Endothelial cell of umbilical vein (primary cell): ENCODE measurements at regions not wholly inside any gene's neighbourhood (a gene's known extent, or its start where the extent isn't known, plus 50 kb on each side); places are given as distances from the start of the nearest gene placed in this dataset.
"Not testable (repeated sequence)": the region's sequence is repeated elsewhere in the genome, so short reads cannot be mapped to it uniquely, and the experiment has no call there.

ENCODE experiments used
- BruUV-seq: library from RNA; stranded (reverse); fragments of 400-500 nt; replicated peaks from 2 replicates; lab custom pipeline; 2021; lab: Mats Ljungman, UMichigan
- CTCF ChIA-PET: fragments of 300-600, 350-600 bp; sonication (Branson Sonifier 250); formaldehyde crosslinking; loops from one replicate; lab custom pipeline; 2021; ENCODE audit warnings: antibody characterized with exemption, inconsistent platforms; lab: Charles Lee
- POLR2A ChIA-PET: fragments of 300-600, 350-600 bp; sonication (Branson Sonifier 250); formaldehyde crosslinking; loops from one replicate; lab custom pipeline; 2021; ENCODE audit warnings: antibody characterized with exemption, inconsistent platforms; lab: Charles Lee
- DNase-seq: peaks from one replicate; pipeline ENCODE4 v3.0.0-alpha.2; 2011; ENCODE audit warnings: low read depth, low spot score
- FAIRE-seq: peaks from 2 replicates; lab custom pipeline; 2011; peaks lifted over from hg19 to GRCh38; lab: Jason Lieb, UNC
- H2AFZ ChIP-seq: 2 replicates; pipeline ENCODE4 v1.6.0; 2012; ENCODE audit warnings: low read depth, low read length, control low read depth, inconsistent platforms
- H3K27ac ChIP-seq: 2 replicates; pipeline ENCODE4 v1.5.1; 2011; ENCODE audit warnings: low read depth, mild to moderate bottlenecking, control low read depth, low read length, moderate library complexity; ENCODE audit not compliant: insufficient read depth
- H3K27me3 ChIP-seq, 2 experiments: 2 replicates each; pipeline versions ENCODE4 v1.6.0 to v1.6.1; 2011; ENCODE audit warnings: low read length in 2 of 2, mixed read lengths in 1 of 2; ENCODE audit not compliant: control insufficient read depth in 2 of 2, insufficient read depth in 2 of 2
- H3K36me3 ChIP-seq, 2 experiments: 2 replicates in 1 of 2; 3 replicates in 1 of 2; pipeline ENCODE4 v1.5.1; 2011; ENCODE audit warnings: low read length in 2 of 2, mild to moderate bottlenecking in 1 of 2, moderate library complexity in 1 of 2; ENCODE audit not compliant: control insufficient read depth in 2 of 2, insufficient read depth in 2 of 2; ENCODE audit errors: extremely low read depth in 1 of 2
- H3K4me1 ChIP-seq: 3 replicates; pipeline ENCODE4 v1.5.1; 2011; ENCODE audit warnings: mild to moderate bottlenecking, low read length; ENCODE audit not compliant: control insufficient read depth, insufficient read depth; ENCODE audit errors: extremely low read depth
- H3K4me2 ChIP-seq: 2 replicates; pipeline ENCODE4 v1.6.1; 2011; ENCODE audit warnings: low read length, control low read depth, mixed read lengths; ENCODE audit not compliant: insufficient read depth
- H3K4me3 ChIP-seq, 3 experiments: fragments of 200-600 bp in 1 of 3; sonication (generic), shearing (Covaris generic) in 1 of 3; replicated peaks in 1 of 3; 2 replicates each; pipeline ENCODE4 v1.5.1; 2011 to 2016; ENCODE audit warnings: control low read depth in 3 of 3, low read length in 3 of 3, mild to moderate bottlenecking in 2 of 3, inconsistent platforms in 1 of 3, low read depth in 1 of 3, moderate library complexity in 1 of 3; ENCODE audit not compliant: insufficient read depth in 1 of 3
- H3K79me2 ChIP-seq: 2 replicates; pipeline ENCODE4 v1.6.0; 2012; ENCODE audit warnings: low read length, inconsistent platforms; ENCODE audit not compliant: control insufficient read depth, insufficient read depth
- H3K9ac ChIP-seq: replicated peaks from 2 replicates; pipeline ENCODE3; 2011; ENCODE audit warnings: low read length, control low read depth; ENCODE audit not compliant: insufficient read depth; ENCODE audit errors: extremely low read depth
- H3K9me1 ChIP-seq: replicated peaks from 3 replicates; pipeline ENCODE4 v1.6.0; 2011; ENCODE audit warnings: mild to moderate bottlenecking, low read length; ENCODE audit not compliant: control insufficient read depth, insufficient read depth; ENCODE audit errors: extremely low read depth
- H3K9me3 ChIP-seq: replicated peaks from 2 replicates; pipeline ENCODE4 v1.5.1; 2012; ENCODE audit warnings: low read length, inconsistent platforms; ENCODE audit not compliant: control insufficient read depth, insufficient read depth
- H4K20me1 ChIP-seq: replicated peaks from 2 replicates; pipeline ENCODE3; 2011; ENCODE audit warnings: mild to moderate bottlenecking, low read length; ENCODE audit not compliant: control insufficient read depth, insufficient read depth; ENCODE audit errors: extremely low read depth
- CTCF ChIP-seq, 2 donors: IDR thresholded peaks; 1 replicate in 1 of 2; 2 replicates in 1 of 2; pipeline ENCODE4 v1.5.1; 2011; ENCODE audit warnings: low read length in 2 of 2, mild to moderate bottlenecking in 2 of 2, moderate library complexity in 2 of 2, control low read depth in 1 of 2, inconsistent platforms in 1 of 2, low read depth in 1 of 2; ENCODE audit not compliant: insufficient read depth in 1 of 2; ENCODE audit errors: extremely low read depth in 1 of 2
- EZH2 ChIP-seq: IDR thresholded peaks from 2 replicates; pipeline ENCODE4 v1.6.1; 2012; ENCODE audit warnings: borderline replicate concordance, low read depth, mild to moderate bottlenecking, moderate library complexity, low read length, inconsistent platforms; ENCODE audit not compliant: severe bottlenecking
- FOS ChIP-seq: IDR thresholded peaks from 2 replicates; pipeline ENCODE4 v1.6.1; 2011; ENCODE audit warnings: mild to moderate bottlenecking, low read length, moderate library complexity, borderline replicate concordance; ENCODE audit not compliant: insufficient read depth
- GATA2 ChIP-seq: IDR thresholded peaks from 2 replicates; pipeline ENCODE4 v1.7.0; 2011; ENCODE audit warnings: low read depth, mild to moderate bottlenecking, moderate library complexity, mixed read lengths, low read length; ENCODE audit not compliant: insufficient read length, insufficient read depth
- MYC ChIP-seq: IDR thresholded peaks from one replicate; pipeline ENCODE4 v1.6.1; 2011; ENCODE audit warnings: mild to moderate bottlenecking, low read depth, low read length
- POLR2A ChIP-seq: IDR thresholded peaks from 2 replicates; pipeline ENCODE4 v1.6.1; 2012; ENCODE audit warnings: low read depth, mild to moderate bottlenecking, control low read depth, low read length
- POLR2AphosphoS5 ChIP-seq: IDR thresholded peaks from 2 replicates; pipeline ENCODE4 v1.6.1; 2012; ENCODE audit warnings: low read depth, mild to moderate bottlenecking, control low read depth, low read length, moderate library complexity; ENCODE audit not compliant: insufficient read depth
- dilution Hi-C: fragments of 300-500 bp; cut with MboI; formaldehyde crosslinking; loops from one replicate; pipeline ENCODE4 v1.15.0; 2019; ENCODE audit warnings: low sequenced_read_pairs; ENCODE audit not compliant: extremely low pct_ligation_motif_present
- intact Hi-C: fragments of 100-400 bp; cut with micrococcal nuclease; formaldehyde crosslinking; loops from one replicate; pipeline ENCODE4 v1.10.0; 2022

GRCh38 chr2:78260861-78261260 is 738.7 kb upstream of the LRRTM4 start:
- Histone ChIP-seq H3K9me3 (no peaks in the 10 kb centered on the region), H3K27ac (no peak overlapping the region), H3K4me1 (no peaks in the 10 kb centered on the region), H3K9me1 (no peaks in the 10 kb centered on the region), H3K36me3 (no peaks in the 10 kb centered on the region), H2AFZ (no peak overlapping the region), H3K27me3 (no peaks in the 10 kb centered on the region), H3K4me3 (no peak overlapping the region), H3K9ac (no peak overlapping the region), H3K4me2 (no peak overlapping the region), H4K20me1 (no peaks in the 10 kb centered on the region), H3K79me2 (no peaks in the 10 kb centered on the region)
- DNase-seq (no peak), FAIRE-seq (no peak)
- TF ChIP-seq FOS (no peak), CTCF (IDR thresholded peaks at IDR 0.05; ENCODE audit: extremely low read depth in 1 of 2, insufficient read depth in 1 of 2, low read depth in 1 of 2, low read length in 2 of 2) (no peak), POLR2AphosphoS5 (no peak), POLR2A (no peak), EZH2 (no peak), GATA2 (no peak), MYC (no peak)
- POLR2A ChIA-PET, result no interaction called here
- CTCF ChIA-PET, result no interaction called here
- dilution Hi-C loops, result no loop called here
- BruUV-seq, result no TSS peak
- intact Hi-C loops, result no loop called here

GRCh38 chr2:78261454-78261853 is 739.3 kb upstream of the LRRTM4 start:
- Histone ChIP-seq H3K9me1 (no peaks in the 10 kb centered on the region), H4K20me1 (no peaks in the 10 kb centered on the region), H3K4me2 (no peak overlapping the region), H3K4me1 (no peaks in the 10 kb centered on the region), H3K9ac (no peak overlapping the region), H3K9me3 (no peaks in the 10 kb centered on the region), H3K4me3 (no peak overlapping the region), H2AFZ (no peak overlapping the region), H3K27ac (no peak overlapping the region), H3K79me2 (no peaks in the 10 kb centered on the region), H3K36me3 (no peaks in the 10 kb centered on the region), H3K27me3 (no peaks in the 10 kb centered on the region)
- dilution Hi-C loops, result no loop called here
- CTCF ChIA-PET, result no interaction called here
- intact Hi-C loops, result no loop called here
- POLR2A ChIA-PET, result no interaction called here
- DNase-seq (no peak), FAIRE-seq (no peak)
- BruUV-seq, result no TSS peak
- TF ChIP-seq FOS, result no peak

GRCh38 chr2:78262089-78262488 is 739.9 kb upstream of the LRRTM4 start:
- CTCF ChIA-PET, H3K9me3 ChIP-seq, BruUV-seq, H3K9me1 ChIP-seq, H3K36me3 ChIP-seq, H3K9ac ChIP-seq, H3K4me1 ChIP-seq, H3K4me3 ChIP-seq, dilution Hi-C loops, DNase-seq, FAIRE-seq, H2AFZ ChIP-seq, H4K20me1 ChIP-seq, intact Hi-C loops, H3K27me3 ChIP-seq, POLR2A ChIA-PET, H3K27ac ChIP-seq, H3K79me2 ChIP-seq, H3K4me2 ChIP-seq: not testable (repeated sequence)
